GM19324 (cell line): ENCODE measurements at regions not wholly inside any gene's neighbourhood (a gene's known extent, or its start where the extent isn't known, plus 50 kb on each side); places are given as distances from the start of the nearest gene placed in this dataset.

Source experiments
- ATAC-seq: cut with Tn5 transposase; IDR thresholded peaks from one replicate; pipeline ENCODE4 v1.9.1; 2021; ENCODE audit warnings: mild to moderate bottlenecking, moderate library complexity; ENCODE audit not compliant: unreplicated experiment, low FRiP score

DNA sequence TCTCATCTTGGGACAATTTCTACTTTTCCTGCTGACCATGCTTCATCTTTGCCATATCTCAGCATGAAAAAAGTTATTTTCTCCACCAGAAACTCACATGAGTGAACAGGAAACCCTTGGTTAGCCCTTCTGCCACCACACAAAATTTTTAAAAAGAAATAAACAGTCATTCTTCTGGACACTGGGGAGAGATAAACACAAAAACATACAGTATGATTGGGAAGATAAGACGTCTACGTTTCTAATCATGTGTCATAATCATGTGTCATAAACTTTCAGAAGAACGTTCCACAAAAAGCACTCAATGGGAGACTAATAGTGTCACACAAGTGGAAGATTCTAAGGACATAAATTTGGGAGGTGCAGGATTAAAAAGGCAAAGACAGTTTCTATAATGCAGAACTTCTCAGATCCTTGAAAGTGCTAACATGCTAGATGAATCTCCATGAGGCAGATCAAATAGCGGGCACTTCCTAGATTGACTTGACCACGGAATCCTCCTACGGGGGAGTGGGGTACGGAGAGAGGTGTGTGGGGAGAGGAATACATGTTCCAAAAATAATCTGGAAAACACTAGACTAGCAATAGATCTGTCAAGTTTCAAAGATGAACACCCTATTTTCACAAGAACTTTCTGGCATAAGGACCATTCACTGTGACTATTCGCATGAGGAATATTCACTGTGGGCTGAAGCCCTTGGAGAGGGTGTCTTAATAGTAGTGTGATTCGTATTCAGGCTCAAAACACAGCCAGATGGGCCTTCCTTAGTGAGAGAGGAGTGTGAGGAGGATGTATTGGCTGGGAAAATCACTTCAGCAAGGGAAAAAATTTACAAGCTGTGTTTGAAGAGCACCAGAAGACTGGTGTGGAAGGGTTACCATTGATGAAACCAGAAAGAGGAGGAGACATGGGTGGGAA lies 206.7 kb downstream of the SETD4 start:
- ATAC-seq: no peak

DNA sequence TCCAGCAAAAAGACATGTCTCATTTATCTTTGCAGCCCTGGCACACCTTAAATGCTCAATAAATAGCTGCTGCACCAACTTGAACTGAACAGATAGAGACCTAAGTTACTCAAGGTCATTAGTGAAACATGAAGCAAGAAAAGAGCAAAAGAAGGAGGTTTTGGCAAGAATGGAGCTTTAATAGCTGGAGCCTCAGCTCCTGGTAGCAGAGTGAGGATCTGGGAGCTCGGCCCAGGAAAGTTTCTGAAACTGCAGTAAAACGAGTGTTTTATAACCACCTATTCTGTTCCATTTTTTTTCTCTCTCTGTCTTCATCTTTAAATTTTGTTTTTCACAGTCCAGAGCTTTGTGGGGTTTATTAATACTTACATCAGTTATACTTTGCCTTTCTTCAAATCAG lies 207.5 kb downstream of the SETD4 start:
- ATAC-seq: no peak

DNA sequence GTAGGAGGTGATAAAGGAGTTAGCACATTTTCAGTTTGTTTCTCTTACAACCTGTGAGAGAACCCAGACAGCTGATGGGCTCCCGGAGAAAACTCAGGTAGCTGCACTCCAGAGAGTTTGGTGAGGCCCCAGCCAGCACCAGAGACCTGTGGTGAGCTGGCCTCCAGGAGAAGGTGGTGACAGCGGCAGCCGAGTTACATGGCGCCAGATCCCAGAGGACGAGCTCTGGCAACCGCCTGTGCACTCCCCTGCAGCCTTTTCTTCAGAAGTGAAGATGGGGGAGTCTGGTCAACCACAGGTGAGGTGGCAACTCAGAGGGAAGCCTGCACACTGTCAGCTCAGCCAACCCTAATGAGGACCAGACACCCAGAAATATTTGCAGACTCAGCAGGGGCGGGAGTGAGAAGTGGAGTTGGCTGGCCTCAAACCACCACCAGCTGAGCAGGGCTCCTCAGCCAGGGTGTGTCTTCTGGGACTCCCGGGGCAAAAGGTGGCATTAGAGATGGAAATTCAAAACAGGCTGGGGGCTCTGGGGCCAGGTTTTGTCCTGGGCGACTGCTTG lies 209.7 kb downstream of the SETD4 start:
- no peak for ATAC-seq

DNA sequence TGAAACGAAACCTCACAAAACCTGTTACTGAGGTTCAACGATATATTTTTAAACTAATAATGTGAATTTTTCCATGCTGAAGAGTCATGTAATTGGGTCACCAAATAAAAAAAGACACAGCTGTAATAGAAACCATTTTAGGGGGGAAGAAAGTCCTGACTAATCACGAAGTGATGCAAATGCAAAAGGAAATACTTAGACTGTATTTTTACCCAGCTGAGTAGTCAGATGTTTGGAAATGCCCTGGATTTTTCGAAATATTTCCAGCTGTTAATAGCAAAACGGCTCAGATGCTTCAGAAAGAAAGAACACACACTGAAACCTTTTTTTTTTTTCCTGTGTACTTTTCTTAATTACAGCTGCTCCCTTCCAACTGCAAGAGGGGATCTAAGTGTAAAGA lies 210.3 kb downstream of the SETD4 start:
- no peak for ATAC-seq

DNA sequence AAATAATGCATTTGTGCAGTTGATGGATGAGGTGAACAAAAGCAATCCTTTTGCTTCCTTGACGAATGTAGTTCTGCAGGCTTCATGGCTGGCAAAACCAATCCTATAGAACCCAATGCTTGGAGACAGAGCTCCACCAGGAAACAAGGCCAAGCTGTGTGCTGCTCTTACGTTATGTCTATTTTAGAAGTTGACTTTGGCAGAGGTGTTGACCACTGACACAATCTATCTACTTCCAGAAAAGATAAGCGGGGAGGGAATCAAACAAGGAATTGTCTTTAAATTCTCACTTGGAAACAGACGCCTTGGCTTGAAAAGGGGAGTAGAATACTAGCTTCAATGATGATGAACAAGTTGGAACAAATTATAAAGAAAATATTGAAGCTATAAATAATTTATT lies 211.2 kb downstream of the SETD4 start:
- ATAC-seq: no peak

DNA sequence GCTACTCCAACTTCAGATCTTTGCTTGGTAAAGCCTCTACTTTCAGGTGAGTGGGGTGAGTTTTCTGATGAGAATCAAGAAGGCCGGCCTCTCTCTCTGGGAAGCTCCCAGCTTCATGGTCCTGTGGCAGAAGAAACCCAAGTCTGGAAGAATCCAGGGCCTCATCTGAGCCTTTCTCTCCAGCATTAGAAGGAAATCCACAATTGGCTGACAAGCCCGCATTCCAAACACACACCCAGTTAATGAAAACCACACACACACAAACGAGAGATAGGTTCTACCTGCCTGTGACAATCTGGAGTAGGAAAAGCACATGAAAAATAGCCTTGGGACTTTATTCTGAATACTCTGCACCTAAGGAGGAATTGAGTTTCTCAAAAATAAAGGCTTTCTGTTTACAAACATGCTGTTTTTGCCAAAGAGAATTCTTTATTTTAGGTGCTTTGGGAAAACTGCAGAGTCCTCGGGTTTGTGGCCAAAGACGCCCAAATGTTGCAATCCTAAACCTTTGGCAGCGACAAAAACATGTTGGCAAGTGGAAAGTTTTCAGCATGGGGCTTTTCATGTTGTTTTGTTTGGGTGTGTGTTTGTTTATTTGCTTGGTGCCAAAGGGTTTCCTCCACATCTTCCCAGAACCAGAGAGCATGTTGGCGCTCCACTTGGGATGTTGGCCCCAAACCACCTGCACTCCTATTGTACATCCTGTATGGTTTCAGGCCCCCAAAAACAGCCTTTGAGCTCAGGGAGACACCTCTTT lies 216.2 kb downstream of the SETD4 start:
- no peak for ATAC-seq

DNA sequence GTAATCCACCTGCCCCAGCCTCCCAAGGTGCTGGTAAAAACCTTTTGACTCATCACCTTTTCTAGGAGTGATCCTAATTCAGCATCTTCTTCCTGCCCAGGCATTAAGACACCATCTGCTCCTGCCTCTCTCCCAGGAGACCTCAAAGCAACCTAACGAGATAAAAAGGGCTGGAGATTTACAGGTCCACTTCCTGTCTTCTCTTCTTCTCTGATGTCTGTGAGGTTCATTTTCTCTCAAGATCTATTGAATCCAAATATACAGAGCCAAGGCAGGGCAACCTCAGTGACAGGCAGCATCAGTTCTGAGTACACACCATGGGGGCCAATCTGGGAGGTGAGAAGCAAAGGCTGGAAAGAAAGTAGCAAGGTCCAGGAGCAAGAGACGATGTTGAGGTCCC lies 219.4 kb downstream of the SETD4 start:
- no peak for ATAC-seq

DNA sequence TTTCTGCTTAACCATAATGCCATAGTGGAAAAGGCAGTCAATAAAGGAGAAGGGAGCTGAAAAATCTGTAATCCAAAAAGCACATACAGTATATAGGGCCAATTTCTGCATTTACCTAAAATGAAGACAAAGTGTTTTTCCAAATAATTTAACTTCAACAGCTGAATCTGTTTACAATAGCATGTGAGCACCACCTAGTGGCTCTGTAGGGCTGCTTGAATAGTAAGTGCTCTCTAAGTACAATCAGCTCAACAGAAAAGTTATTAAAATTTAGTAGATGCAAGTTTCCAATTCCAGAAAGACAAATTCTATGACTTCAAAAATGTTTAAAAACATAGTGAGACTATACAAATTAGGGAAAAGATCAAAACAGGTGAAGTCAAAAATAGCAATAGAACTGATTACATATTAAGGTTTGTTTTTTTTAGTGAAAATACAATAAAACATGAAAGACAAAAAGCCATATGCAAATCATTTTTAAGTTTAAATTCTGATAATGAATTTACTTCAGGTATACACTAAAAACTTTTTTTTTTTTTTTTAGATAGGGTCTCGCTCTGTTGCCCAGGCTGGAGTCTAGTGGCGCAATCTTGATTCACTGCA lies 220.0 kb downstream of the SETD4 start:
- no peak for ATAC-seq

DNA sequence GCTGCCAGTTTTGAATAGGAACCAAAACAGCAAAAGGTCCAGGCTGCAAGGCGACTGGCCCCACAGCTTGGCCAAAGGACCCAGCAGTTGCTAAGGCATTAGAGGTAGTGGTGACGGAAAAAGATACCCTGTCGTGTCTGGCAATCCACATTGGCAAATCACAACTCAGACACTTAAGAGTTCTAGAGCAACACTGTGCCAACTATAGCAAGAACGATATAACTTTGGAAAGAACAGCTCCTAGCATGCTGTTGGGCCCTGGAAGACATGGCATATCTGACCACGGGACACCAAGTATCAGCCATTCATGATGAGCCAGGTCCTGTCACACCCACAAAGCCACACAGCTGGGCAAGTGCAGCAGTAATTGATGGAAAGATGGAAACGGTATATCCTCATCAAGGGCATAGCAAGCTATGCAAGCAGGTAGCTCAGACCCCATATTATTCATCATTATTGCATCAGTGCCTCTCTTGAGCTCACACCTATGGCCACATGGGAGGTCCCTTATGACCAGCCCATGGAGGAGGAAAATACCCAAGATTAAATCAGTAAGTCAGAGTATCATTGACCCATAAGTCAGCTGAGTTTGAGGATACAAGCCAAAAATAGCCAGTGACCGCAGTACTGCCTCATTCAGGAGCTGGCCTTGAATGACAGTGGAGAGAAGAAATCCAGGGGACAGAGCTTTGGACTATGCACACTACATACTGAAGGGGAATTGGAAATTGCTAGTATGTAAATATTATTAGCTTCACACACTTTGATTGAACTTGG lies 221.2 kb downstream of the SETD4 start:
- no peak for ATAC-seq

DNA sequence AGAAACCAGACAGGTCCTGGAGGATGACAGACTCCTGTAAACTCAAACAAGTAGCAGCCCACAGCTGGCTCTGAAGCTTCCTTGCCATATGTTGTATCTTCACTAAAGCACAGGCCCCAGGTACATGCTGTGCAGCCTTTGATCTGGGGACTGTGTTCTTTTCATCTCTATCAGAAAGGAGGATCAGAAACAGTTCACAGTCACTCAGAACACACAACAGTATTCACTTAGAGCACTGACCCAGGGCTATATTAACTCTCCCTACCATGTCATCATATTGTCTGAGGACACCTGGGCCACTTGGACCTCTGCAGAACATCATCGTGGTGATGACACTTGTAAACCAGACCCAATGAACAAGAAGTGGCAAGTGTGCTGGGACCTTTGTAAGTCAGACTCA lies 222.0 kb downstream of the SETD4 start:
- no peak for ATAC-seq

DNA sequence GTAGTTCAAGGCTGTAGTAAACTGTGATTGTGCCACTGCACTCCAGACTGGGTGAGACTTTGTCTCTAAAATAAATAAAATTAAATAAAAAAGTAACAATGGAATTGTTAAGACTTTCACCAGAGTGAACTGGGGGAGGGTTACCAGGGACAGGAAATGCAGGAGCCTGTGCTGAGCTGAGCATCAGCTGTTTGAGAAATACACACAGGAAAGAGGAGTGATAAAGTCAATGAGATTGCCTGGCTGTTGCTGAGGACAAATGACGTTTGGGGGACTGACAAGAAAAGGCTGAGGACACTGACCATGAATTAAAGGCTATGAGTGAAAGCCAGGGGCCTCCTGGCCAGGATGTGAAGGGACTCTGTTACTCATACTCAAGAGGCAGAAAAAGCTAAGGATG lies 226.3 kb downstream of the SETD4 start:
- ATAC-seq: no peak

DNA sequence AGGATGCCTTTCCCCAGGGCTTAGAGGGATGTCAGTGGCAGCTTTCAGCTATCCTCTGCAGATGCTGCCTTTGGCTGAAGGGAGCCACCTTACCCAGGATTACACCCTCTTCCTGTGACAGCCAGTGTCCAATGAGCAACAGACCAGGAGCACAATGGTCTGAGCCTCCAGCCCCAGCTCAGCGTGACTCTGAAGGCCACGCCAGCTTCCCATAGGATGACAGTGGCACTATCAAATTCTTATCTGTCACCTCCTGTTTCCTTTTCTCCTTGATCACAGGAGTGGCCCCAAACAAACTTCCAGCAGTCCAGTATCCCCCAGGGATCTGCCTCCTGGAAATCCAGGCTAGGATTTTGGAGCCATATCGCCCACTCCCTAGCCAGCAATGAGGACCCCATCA lies 226.9 kb downstream of the SETD4 start:
- no peak for ATAC-seq

DNA sequence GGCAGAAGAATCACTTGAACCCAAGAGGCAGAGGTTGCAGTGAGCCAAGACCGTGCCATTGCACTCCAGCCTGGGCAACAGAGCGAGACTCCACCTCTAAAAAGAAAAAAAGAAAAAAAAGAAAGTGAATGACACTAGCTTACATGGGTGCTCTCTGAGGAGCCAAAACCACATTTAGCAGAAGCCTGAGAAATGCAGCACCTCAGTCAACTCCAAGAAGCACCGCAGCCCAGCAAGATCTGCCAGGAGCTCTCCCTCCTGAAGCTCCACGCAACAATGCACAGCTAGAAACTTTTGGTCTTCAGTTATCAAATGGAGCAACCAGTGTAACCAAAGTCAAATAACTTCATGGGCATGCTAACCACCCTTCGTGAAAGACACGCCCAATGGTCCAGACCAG lies 229.1 kb downstream of the SETD4 start:
- ATAC-seq: no peak

DNA sequence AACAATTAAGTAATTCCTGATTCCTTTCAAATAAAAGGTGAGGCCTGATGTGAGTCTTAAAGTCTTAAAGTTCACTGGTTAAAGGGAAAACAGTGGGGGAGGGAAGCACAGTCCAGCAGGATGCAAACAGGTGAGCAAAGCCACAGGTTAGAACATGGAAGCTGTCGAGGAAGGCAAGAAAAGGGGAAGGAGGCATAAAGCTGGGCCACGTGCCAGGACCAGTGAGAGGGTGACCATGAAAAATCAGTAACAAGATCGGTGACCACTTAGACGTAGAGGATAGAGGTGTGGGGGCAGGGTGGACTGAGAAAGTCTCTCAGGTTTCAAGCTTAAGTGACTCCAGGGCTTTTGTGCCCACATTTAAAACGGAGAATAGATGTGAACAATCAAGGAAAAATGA lies 231.3 kb downstream of the SETD4 start:
- no peak for ATAC-seq

DNA sequence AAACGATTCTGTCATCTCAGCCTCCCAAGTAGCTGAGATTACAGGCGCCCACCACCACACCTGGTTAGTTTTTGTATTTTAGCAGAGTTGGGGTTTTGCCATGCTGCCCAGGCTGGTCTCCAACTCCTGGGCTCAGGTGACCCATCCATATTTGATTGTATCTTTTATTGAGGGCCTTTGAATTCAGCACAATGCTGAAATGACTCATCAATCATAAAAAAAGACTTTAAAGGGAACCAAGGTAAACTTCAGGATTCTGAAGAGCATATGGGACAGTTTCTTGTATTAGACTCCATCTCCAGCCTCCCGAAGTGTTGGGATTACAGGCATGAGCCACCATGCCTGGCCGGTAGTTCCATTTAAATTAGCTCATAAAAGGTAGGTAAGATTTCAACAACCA lies 232.2 kb downstream of the SETD4 start:
- ATAC-seq: no peak

DNA sequence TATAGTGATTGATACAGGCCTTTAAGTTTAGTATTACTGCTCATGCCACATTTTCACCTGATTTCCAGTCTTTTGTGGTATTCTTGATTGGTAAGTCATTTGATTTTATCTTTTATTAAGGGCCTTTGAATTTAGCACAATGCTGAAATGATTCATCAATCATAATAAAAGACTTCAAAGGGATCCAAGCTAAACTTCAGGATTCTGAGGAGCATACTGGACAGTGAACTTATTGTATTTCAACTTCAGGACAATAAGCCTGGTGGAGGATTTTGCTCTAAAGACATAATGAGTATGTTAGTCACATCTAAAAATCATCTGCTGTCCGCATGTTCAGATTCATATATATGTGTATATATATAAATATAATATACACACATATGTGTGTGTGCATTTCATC lies 233.3 kb downstream of the SETD4 start:
- no peak for ATAC-seq

DNA sequence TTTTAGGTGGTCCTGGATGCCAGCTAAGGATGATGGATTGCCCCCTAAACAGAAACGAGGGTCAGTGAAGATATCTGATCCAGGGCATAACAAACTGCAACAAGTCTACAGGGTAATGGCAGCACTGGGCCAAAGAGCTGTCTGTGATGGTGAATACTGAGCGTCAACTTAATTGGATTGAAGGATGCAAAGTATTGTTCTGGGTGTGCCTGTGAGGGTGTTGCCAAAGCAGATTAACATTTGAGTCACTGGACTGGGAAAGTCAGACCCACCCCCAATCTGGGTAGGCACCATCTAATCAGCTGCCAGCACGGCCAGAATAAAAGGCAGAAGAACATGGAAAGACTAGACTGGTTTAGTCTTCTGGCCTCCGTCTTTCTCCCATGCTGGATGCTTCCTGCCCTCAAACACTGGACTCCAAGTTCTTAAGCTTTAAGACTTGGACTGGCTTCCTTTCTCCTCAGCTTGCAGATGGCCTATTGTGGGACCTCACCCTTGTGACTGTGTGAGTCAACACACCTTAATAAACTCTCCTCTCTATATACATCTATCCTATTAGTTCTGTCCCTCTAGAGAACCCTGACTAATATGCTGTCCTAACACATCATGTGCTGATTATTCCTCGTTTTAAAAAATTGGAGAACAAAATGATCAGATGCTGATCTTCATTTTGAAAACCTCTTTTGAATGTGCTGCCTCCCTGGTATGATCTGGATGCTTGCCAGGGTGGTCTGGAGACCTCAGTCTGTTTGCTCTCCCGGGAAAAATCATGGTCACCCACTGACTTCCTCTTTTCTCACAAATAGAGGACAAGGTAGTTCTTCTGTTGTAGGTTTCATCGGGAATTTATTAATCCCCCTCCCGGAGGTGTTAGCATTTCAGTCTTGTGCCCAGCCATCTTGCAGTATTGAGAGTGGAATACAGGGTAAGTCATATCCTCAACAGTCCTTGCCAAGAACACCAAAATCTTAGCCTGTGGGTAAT lies 234.7 kb downstream of the SETD4 start:
- no peak for ATAC-seq

DNA sequence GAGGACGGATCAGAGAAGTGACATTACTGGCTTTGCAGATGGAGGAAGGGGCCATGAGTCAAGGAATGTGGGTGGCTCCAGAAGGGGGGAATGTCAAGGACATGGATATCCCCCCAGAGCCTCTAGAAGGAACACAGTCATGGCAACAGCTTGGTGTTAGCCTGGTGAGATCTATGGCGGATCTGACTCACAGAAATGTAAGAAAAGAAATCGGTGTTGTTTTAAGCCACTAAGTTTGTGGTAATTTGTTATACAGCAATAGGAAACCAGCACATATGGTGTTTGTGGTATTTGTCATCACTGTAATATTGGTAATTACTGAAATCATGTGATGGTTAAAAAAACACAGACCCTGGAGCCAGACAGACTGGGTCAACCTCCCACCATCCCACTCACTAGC lies 236.2 kb downstream of the SETD4 start:
- no peak for ATAC-seq

DNA sequence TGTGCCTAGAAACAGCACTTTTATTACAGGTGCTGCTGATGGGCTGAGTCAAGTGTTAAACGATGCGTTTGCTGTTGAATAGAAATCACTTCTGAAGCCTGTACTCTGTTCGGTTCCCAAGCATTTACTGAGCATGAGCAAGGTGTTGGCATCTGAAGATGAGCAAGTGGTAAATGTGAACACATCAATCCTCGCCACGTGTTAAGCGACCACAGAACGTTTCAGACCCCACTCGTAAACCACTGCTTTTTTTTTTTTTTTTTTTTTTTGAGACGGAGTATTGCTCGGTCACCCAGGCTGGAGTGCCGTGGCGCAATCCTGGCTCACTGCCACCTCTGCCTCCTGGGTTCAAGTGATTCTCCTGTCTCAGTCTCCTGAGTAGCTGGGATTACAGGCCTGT lies 241.2 kb downstream of the SETD4 start:
- ATAC-seq: no peak
